ENCODE measurements at regions not wholly inside any gene's neighbourhood (a gene's known extent, or its start where the extent isn't known, plus 50 kb on each side); places are given as distances from the start of the nearest gene placed in this dataset.

DNA sequence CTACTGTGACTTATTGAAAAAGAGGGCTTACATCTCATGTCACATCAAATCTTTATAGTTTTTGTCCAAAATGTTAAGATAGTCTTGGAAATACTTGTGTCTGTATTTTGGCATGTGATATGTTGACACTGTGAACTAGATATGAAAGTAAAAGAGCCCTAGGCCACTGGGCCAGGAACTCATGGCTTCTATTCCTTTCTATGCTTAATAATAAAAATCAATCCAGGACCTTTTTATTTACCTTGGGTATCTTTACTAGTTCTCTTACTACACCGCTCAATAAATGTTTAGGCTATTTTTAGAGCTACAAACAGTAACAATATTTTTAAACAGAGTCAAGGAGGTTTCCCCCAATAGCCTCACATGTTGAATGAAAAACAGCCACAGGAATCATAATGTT, 348.6 kb upstream of the SLC24A2 start:
- no peak overlapping the region for H3K4me3 ChIP-seq (ENCODE audit: control insufficient read depth, low read depth, low read length)
- TF ChIP-seq, protein P1, sequence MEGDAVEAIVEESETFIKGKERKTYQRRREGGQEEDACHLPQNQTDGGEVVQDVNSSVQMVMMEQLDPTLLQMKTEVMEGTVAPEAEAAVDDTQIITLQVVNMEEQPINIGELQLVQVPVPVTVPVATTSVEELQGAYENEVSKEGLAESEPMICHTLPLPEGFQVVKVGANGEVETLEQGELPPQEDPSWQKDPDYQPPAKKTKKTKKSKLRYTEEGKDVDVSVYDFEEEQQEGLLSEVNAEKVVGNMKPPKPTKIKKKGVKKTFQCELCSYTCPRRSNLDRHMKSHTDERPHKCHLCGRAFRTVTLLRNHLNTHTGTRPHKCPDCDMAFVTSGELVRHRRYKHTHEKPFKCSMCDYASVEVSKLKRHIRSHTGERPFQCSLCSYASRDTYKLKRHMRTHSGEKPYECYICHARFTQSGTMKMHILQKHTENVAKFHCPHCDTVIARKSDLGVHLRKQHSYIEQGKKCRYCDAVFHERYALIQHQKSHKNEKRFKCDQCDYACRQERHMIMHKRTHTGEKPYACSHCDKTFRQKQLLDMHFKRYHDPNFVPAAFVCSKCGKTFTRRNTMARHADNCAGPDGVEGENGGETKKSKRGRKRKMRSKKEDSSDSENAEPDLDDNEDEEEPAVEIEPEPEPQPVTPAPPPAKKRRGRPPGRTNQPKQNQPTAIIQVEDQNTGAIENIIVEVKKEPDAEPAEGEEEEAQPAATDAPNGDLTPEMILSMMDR (IDR thresholded peaks at IDR 0.05; ENCODE audit: control insufficient read depth, insufficient read depth, low read depth, low read length, missing control alignments), result no peak
- DNase-seq (ENCODE audit: low read depth), result no peak

DNA sequence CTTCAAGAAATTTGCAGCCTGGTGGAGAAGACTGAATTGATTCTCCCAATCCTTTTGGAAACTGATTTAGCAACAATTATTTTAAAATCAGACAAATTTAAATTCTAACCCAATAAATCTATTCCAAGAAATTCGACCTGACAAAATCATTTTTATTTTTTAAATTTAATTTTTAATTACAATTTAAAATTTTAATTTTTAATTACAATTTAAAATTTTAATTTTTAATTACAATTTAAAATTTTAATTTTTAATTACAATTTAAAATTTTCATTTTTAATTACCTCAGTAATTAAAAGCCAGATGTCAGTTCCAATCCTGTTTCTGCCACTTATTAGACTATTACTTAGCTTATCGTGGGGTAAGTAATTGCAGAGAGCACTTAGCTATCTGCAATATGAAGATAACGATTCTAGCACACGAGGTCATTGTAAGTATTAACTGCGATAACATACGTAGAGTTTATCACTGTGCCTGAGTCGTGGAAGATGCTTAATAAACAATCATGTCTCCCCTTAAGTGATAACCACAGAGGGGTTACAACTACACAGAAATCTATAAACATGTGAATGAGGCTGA, 346.4 kb upstream of the SLC24A2 start:
- TF ChIP-seq, protein P1 (IDR thresholded peaks at IDR 0.05; ENCODE audit: control insufficient read depth, insufficient read depth, low read depth, low read length, missing control alignments), result no peak
- no peak for DNase-seq (ENCODE audit: low read depth)
- no peak overlapping the region for H3K4me3 ChIP-seq (ENCODE audit: control insufficient read depth, low read depth, low read length)

DNA sequence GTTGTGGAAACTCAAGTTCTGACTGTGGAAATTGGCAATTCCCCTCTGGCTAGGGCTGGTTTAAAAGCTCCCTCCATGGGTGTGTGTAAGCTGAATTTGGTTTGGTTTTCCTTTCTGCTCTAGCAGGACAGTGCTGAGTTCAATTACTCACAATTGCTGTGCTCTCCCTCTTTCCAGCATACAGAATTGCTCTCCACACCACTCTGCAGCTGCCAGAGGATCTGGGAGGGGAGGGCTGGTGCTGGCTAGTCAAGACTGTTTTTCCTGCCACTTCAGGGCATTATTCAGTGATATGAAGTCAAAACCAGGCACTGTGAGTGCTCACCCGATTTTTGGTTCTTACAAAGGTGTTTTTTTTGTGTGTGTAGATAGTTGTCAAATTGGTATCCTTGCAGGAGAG, 336.9 kb upstream of the SLC24A2 start:
- no peak overlapping the region for H3K4me3 ChIP-seq (ENCODE audit: control insufficient read depth, low read depth, low read length)
- no peak for DNase-seq (ENCODE audit: low read depth)
- TF ChIP-seq, protein P1 (IDR thresholded peaks at IDR 0.05; ENCODE audit: control insufficient read depth, insufficient read depth, low read depth, low read length, missing control alignments), result no peak

DNA sequence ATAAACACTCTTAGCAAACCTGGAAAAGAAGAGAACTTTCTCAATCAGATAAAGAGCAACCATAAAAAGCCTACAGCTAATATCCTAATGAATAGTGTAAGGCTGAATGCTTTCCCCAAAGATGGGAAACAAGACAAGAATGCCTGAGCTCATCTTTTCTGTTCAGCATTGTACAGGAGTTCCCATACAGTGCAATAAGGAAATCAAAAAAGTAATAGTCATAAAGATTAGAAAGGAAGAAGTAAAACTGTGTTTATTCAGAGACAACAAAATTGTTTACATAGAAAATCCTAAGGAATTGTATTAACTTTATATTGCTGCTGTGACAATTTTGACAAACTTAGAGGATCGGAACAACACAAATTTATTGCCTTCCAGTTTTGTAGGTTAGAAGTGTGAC, 330.7 kb upstream of the SLC24A2 start:
- no peak for DNase-seq (ENCODE audit: low read depth)
- H3K4me3 ChIP-seq (ENCODE audit: control insufficient read depth, low read depth, low read length), result no peak overlapping the region
- TF ChIP-seq, protein P1 (IDR thresholded peaks at IDR 0.05; ENCODE audit: control insufficient read depth, insufficient read depth, low read depth, low read length, missing control alignments), result no peak

DNA sequence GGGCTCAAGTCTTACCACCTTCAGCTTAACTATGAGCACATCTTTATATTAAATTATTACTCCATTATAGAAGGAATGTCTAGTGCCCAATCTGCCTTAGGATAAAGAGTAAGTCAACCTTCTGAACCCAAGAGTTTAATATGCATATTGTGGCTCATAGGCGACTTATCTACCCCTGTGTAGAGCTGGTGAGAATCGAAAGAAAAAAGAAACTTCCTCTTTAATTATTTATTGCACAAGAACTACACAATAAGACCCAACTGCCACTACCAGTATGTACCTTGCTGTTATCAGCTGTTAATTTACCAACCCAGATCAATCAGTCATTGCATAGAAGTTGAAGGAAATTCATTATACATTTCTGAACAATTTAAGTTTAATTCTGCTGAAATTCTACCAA, 329.1 kb upstream of the SLC24A2 start:
- no peak for DNase-seq (ENCODE audit: low read depth)
- TF ChIP-seq, protein P1 (IDR thresholded peaks at IDR 0.05; ENCODE audit: control insufficient read depth, insufficient read depth, low read depth, low read length, missing control alignments), result no peak
- no peak overlapping the region for H3K4me3 ChIP-seq (ENCODE audit: control insufficient read depth, low read depth, low read length)

DNA sequence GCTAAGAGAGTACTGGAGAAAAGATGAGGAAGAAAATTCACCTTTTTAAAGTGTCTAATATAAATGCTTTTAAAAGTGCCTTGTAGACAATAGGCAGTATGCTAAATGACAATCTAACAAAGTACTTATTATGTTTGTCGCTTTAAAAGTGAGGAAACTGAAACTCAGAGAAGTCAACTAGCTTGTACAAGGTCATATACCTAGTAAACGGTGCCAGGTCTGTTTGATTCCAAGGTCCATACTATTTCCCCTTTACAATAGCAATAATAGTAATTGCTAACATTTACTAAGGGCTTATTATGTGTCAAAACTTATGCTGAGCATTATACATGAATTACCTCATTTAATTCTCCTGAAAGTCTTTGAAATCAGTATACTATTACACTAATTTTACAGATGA, 328.6 kb upstream of the SLC24A2 start:
- no peak overlapping the region for H3K4me3 ChIP-seq (ENCODE audit: control insufficient read depth, low read depth, low read length)
- TF ChIP-seq, protein P1 (IDR thresholded peaks at IDR 0.05; ENCODE audit: control insufficient read depth, insufficient read depth, low read depth, low read length, missing control alignments), result no peak
- DNase-seq (ENCODE audit: low read depth), result no peak

DNA sequence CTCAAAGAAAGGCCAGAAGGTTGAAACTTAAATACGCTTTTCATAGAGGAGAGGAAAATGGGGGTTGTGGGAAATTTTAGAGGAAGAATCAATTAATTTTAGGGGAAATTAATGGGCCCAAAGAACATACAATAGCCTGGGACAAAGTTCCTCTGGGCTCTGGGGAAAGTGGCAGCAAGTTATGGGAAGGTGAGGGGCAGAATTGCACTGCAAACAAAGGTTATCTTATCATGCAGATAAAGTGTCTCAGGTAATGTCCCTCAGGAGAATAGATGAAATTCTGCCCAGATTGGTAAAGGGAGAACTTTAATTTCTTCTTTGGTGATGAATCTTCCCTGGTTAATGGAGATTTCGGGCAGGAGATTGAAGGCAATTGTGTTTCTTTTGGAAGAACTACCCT, 326.1 kb upstream of the SLC24A2 start:
- no peak overlapping the region for H3K4me3 ChIP-seq (ENCODE audit: control insufficient read depth, low read depth, low read length)
- TF ChIP-seq, protein P1 (IDR thresholded peaks at IDR 0.05; ENCODE audit: control insufficient read depth, insufficient read depth, low read depth, low read length, missing control alignments), result no peak
- DNase-seq (ENCODE audit: low read depth), result no peak

Data from AG09309 (cell line).